ENCODE measurements at regions not wholly inside any gene's neighbourhood (a gene's known extent, or its start where the extent isn't known, plus 50 kb on each side); places are given as distances from the start of the nearest gene placed in this dataset.

GRCh38 chr18:78230911-78231310 is 748.7 kb upstream of the SALL3 start:
- Histone ChIP-seq H3K4me3 (replicated peaks in 1 of 3; ENCODE audit: low read depth in 2 of 3, low read length in 3 of 3) (no peak overlapping the region), H3K4me1 (ENCODE audit: control insufficient read depth in 1 of 2, insufficient read depth in 2 of 2, low read length in 2 of 2) (no peaks in the 10 kb centered on the region), H3K27me3 (ENCODE audit: control insufficient read depth in 2 of 2, insufficient read depth in 2 of 2, low read length in 2 of 2) (no peaks in the 10 kb centered on the region), H3K27ac (ENCODE audit: low read depth in 1 of 2, low read length in 2 of 2) (no peak overlapping the region), H3K79me2 (ENCODE audit: insufficient read depth, low read length) (no peaks in the 10 kb centered on the region), H3K9ac (ENCODE audit: insufficient read depth, low read length, poor library complexity, severe bottlenecking) (no peak overlapping the region), H3K4me2 (replicated peaks; ENCODE audit: extremely low read depth, low read length, poor library complexity, severe bottlenecking) (no peak overlapping the region), H4K20me1 (ENCODE audit: insufficient read depth, low read length) (no peaks in the 10 kb centered on the region), H3K36me3 (replicated peaks in 1 of 2; ENCODE audit: control insufficient read depth in 1 of 2, insufficient read depth in 2 of 2, low read length in 2 of 2) (no peaks in the 10 kb centered on the region), H3K9me3 (replicated peaks in 1 of 2; ENCODE audit: control insufficient read depth in 1 of 2, insufficient read depth in 1 of 2, low read length in 2 of 2) (peaks cover 0 to 55% of the 10 kb centered on the region in 2 donors), H2AFZ (ENCODE audit: insufficient read depth, low read depth, low read length, poor library complexity, severe bottlenecking) (no peak overlapping the region)
- peaks cover 7 to 33% (median 21%) of the 10 kb centered on the region in 7 donors for H3K9me3 Mint-ChIP-seq
- peaks cover 0 to 3% (median 2%) of the 10 kb centered on the region in 3 donors for H3K27me3 Mint-ChIP-seq (ENCODE audit: low read depth in 3 of 3)
- no peak for TF ChIP-seq CTCF (IDR thresholded peaks at IDR 0.05)
- no peak overlapping the region for H3K27ac Mint-ChIP-seq
- H3K4me3 Mint-ChIP-seq: no peak overlapping the region
- WGBS (ENCODE audit: insufficient coverage): 69% methylated on average over 2 of the region's 4 CpGs
- H3K4me1 Mint-ChIP-seq: no peaks in the 10 kb centered on the region
- intact Hi-C loops (cut with micrococcal nuclease): no loop called here
- no peak for DNase-seq
- H3K36me3 Mint-ChIP-seq: no peaks in the 10 kb centered on the region

- 92% methylated on average over 11 of the region's 11 CpGs for WGBS (ENCODE audit: insufficient coverage)
- Mint-ChIP-seq H3K36me3 (no peaks in the 10 kb centered on the region), H3K27ac (no peak overlapping the region), H3K4me1 (no peaks in the 10 kb centered on the region), H3K9me3 (peaks cover 3 to 28% (median 19%) of the 10 kb centered on the region in 7 donors), H3K27me3 (ENCODE audit: low read depth in 3 of 3) (peaks cover 0 to 2% (median 1%) of the 10 kb centered on the region in 3 donors), H3K4me3 (no peak overlapping the region)
- intact Hi-C loops (cut with micrococcal nuclease): no loop called here
- Histone ChIP-seq H3K4me1 (ENCODE audit: control insufficient read depth in 1 of 2, insufficient read depth in 2 of 2, low read length in 2 of 2) (no peaks in the 10 kb centered on the region), H3K36me3 (replicated peaks in 1 of 2; ENCODE audit: control insufficient read depth in 1 of 2, insufficient read depth in 2 of 2, low read length in 2 of 2) (no peaks in the 10 kb centered on the region), H3K4me3 (replicated peaks in 1 of 3; ENCODE audit: low read depth in 2 of 3, low read length in 3 of 3) (no peak overlapping the region), H3K9ac (ENCODE audit: insufficient read depth, low read length, poor library complexity, severe bottlenecking) (no peak overlapping the region), H3K4me2 (replicated peaks; ENCODE audit: extremely low read depth, low read length, poor library complexity, severe bottlenecking) (no peak overlapping the region), H3K79me2 (ENCODE audit: insufficient read depth, low read length) (no peaks in the 10 kb centered on the region), H3K27me3 (ENCODE audit: control insufficient read depth in 2 of 2, insufficient read depth in 2 of 2, low read length in 2 of 2) (no peaks in the 10 kb centered on the region), H4K20me1 (ENCODE audit: insufficient read depth, low read length) (no peaks in the 10 kb centered on the region), H3K27ac (ENCODE audit: low read depth in 1 of 2, low read length in 2 of 2) (no peak overlapping the region), H3K9me3 (replicated peaks in 1 of 2; ENCODE audit: control insufficient read depth in 1 of 2, insufficient read depth in 1 of 2, low read length in 2 of 2) (peaks cover 0 to 44% of the 10 kb centered on the region in 2 donors), H2AFZ (ENCODE audit: insufficient read depth, low read depth, low read length, poor library complexity, severe bottlenecking) (no peak overlapping the region)
- no peak for DNase-seq
- no peak for TF ChIP-seq CTCF (IDR thresholded peaks at IDR 0.05)
These were observed 747.4 kb upstream of the SALL3 start for GRCh38 chr18:78232196-78232595.
